ENCODE measurements at regions not wholly inside any gene's neighbourhood (a gene's known extent, or its start where the extent isn't known, plus 50 kb on each side); places are given as distances from the start of the nearest gene placed in this dataset.

- no peak overlapping the region for H3K27ac ChIP-seq (ENCODE audit: low read length)
- no peaks in the 10 kb centered on the region for H3K9me3 ChIP-seq (ENCODE audit: low read length)
- H2AFZ ChIP-seq (ENCODE audit: low read depth, low read length): no peak overlapping the region
Observed at GRCh38 chr9:1875251-1875851, 139.8 kb upstream of the SMARCA2 start.

GRCh38 chr9:1875921-1876448, 139.2 kb upstream of the SMARCA2 start:
- Histone ChIP-seq H3F3A (ENCODE audit: insufficient read depth, low read length, poor library complexity, severe bottlenecking) (no peaks in the 10 kb centered on the region), H4K20me1 (ENCODE audit: insufficient read depth) (no peaks in the 10 kb centered on the region), H3K9me2 (ENCODE audit: insufficient read depth, low read length) (no peaks in the 10 kb centered on the region), H3K27ac (ENCODE audit: low read length) (no peak overlapping the region), H3K9me3 (ENCODE audit: low read length) (no peaks in the 10 kb centered on the region), H3K9ac (ENCODE audit: low read length) (no peak overlapping the region), H3K4me3 (ENCODE audit: low read length) (no peak overlapping the region), H3K36me3 (ENCODE audit: insufficient read depth, low read length) (no peaks in the 10 kb centered on the region), H3K27me3 (ENCODE audit: insufficient read depth, low read depth, low read length) (no peaks in the 10 kb centered on the region), H2AFZ (ENCODE audit: low read depth, low read length) (no peak overlapping the region), H3K4me2 (ENCODE audit: low read length) (no peak overlapping the region), H3K79me2 (replicated peaks; ENCODE audit: insufficient read depth, low read length) (no peaks in the 10 kb centered on the region)
- TF ChIP-seq EP300 (conservative IDR thresholded peaks at IDR 0.05; ENCODE audit: poor library complexity, severe bottlenecking) (no peak), CTCF (IDR thresholded peaks at IDR 0.05; ENCODE audit: poor library complexity, severe bottlenecking) (no peak), POLR2AphosphoS5 (IDR thresholded peaks at IDR 0.05) (no peak), REST (IDR thresholded peaks at IDR 0.05; ENCODE audit: borderline replicate concordance) (no peak)

More at GRCh38 chr9:1875251-1875851, 139.8 kb upstream of the SMARCA2 start:
- H3K9me2 ChIP-seq (ENCODE audit: insufficient read depth, low read length): no peaks in the 10 kb centered on the region
- no peaks in the 10 kb centered on the region for H3F3A ChIP-seq (ENCODE audit: insufficient read depth, low read length, poor library complexity, severe bottlenecking)
- no peaks in the 10 kb centered on the region for H4K20me1 ChIP-seq (ENCODE audit: insufficient read depth)
- no peak for TF ChIP-seq EZH2 (IDR thresholded peaks at IDR 0.05; ENCODE audit: borderline replicate concordance, insufficient read depth, low read length, poor library complexity, severe bottlenecking)
- no peak for TF ChIP-seq CTCF (IDR thresholded peaks at IDR 0.05; ENCODE audit: poor library complexity, severe bottlenecking)
- H3K79me2 ChIP-seq (replicated peaks; ENCODE audit: insufficient read depth, low read length): no peaks in the 10 kb centered on the region
- no peak overlapping the region for H3K9ac ChIP-seq (ENCODE audit: low read length)
- no peaks in the 10 kb centered on the region for H3K36me3 ChIP-seq (ENCODE audit: insufficient read depth, low read length)
- H3K27me3 ChIP-seq (ENCODE audit: insufficient read depth, low read depth, low read length): no peaks in the 10 kb centered on the region
- H3K4me3 ChIP-seq (ENCODE audit: low read length): no peak overlapping the region
- no peak overlapping the region for H3K4me2 ChIP-seq (ENCODE audit: low read length)

Data from neural cell (in vitro differentiated cells).